Right kidney (tissue), 1 donor: ENCODE measurements at regions not wholly inside any gene's neighbourhood (a gene's known extent, or its start where the extent isn't known, plus 50 kb on each side); places are given as distances from the start of the nearest gene placed in this dataset.
"Not testable (repeated sequence)": the region's sequence is repeated elsewhere in the genome, so short reads cannot be mapped to it uniquely, and the experiment has no call there.

ENCODE experiments used
- DNase-seq: peaks from one replicate; pipeline ENCODE4 v3.0.0-alpha.2; 2016

- DNase-seq, result no peak
Measured at GRCh38 chr19:31529121-31529520, 179.9 kb upstream of the TSHZ3 start.

- DNase-seq, result no peak
Measured at GRCh38 chr19:31530781-31531180, 181.5 kb upstream of the TSHZ3 start.

DNA sequence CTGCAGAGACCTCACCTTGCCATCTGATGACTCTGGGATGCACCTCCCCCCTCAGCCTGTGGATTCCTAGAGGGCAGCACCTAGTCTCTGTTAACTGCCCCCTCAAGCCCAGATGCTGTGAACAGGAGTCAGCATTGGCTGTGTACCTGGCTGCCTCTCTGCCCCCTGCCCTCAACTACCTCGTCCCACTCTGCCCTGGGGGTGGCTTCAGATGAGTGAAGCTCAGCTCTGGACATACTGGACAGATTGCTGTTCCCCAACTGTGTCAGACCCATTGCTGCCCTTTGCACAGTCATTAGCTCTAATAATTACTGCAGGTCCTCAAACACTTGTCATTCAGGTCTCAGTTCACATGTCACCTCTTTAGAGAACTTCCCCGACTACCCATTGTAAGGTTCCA, 182.1 kb upstream of the TSHZ3 start:
- no peak for DNase-seq

- DNase-seq, result no peak
Measured at GRCh38 chr19:31532034-31532433, 182.8 kb upstream of the TSHZ3 start.

DNA sequence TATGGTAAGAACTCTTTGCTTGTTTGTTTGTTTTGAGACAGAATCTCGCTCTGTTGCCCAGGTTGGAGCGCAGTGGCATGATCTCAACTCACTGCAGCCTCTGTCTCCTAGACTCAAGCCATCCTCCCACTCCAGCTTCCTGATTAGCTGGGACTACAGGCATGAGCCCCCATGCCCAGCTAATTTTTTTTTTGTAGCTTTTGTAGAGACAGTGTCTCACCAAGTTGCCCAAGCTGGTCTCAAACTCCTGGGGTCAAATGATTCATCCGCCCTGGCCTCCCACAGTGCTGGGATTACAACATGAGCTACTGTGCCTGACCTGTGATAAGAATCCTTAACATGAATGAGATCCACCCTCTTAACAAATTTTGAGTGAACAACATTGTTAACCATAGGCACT, 183.9 kb upstream of the TSHZ3 start:
- DNase-seq, result no peak

- no peak for DNase-seq
Measured at GRCh38 chr19:31534231-31534630, 185.0 kb upstream of the TSHZ3 start.

DNA sequence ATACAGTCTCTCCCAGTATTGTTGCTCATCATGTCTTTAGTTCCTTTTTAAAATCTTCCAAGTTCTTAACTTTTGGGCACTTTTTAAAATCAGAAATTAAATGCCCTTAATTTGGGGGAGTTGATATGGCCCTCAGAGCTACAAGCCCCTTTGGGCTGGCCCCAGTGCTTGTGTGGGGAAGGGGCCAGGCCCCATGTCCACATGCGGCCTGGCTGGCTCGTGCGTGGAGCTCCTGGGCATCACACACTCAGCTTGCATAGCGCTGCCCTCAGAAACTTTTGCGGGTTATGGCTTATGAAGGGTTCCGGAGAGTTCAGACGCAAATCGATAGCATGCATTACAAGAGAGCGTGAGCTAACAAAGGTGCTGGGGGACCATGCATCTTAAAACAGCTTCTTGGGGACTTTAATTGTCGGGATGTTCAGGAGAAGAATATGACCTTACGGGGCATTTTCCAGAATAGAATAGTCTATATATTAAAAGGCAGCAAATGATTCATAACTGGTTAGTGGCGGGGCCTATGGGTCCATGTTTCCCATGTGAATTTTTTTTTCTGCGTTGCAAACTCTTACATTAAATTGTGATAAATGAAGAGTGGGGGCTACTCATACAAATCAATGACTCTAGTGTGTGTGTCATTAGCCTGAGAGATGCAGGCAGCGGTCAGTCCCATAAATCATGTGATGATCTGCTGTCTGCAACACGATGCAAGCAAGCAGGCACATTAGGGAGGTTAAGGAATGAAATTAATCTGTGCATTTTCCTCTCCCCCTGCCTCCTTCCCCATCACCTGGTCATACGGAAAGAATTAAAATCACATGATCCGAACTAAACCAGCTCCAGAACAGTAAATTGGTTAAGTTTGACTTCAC, 185.8 kb upstream of the TSHZ3 start:
- no peak for DNase-seq

- no peak for DNase-seq
Measured at GRCh38 chr19:31535691-31536460, 186.6 kb upstream of the TSHZ3 start.

- no peak for DNase-seq
Measured at GRCh38 chr19:31537136-31537535, 187.9 kb upstream of the TSHZ3 start.

DNA sequence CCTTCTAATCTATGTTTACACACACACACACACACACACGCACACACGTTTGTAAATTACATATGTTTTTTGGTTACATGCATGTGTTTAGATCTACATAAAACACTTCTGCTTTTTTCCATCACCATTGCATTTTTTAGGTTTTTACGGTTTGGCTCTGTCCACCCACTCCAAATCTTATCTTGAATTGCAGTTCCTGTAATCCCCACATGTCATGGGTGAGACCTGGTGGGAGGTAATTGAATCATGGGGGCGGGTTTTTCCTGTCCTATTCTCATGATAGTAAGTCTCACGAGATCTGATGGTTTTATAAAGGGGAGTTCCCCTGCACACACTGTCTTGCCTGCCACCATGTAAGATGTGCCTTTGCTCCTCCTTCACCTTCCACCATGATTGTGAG, 188.7 kb upstream of the TSHZ3 start:
- not testable (repeated sequence) for DNase-seq

DNA sequence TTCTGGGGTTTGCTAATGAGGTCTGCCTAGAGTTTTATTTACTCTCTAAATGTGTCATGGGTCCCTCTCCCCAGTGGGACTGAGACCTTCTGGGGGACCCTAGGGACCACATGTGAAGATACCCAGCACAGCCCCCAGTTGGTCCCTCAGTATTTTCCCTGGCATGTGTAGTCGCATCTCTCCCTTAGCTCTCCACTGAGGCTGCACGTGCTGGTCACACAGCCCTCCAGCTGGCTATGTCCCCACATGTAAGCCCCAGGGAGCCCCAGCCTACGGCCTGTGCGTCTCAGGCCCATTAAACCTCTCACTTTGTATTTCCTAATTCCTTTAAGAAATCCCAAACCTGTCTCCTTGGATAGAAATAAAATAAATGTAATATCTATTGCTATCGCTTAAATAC, 189.6 kb upstream of the TSHZ3 start:
- no peak for DNase-seq

GRCh38 chr19:31539386-31539785, 190.2 kb upstream of the TSHZ3 start:
- no peak for DNase-seq

DNA sequence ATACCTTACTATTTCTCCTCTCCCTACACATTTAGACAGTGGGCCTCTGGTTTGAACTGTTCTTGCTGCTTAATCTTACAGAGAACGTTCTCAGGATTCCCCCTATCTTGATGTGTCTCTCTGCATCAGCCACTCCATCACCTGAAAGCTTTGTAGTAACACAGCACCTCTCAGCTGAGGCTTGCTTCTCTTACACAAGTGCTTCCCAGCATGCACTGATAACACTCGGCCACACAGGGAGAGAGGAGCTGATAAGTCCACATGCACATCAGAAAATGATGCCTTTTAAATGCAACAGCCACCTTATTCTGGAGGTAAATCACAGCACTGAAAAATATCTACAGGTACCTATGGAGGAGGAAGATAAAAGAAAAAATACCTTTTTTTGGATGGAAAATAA, 192.2 kb upstream of the TSHZ3 start:
- DNase-seq, result no peak

- DNase-seq, result no peak
Measured at GRCh38 chr19:31543456-31543855, 194.2 kb upstream of the TSHZ3 start.

DNA sequence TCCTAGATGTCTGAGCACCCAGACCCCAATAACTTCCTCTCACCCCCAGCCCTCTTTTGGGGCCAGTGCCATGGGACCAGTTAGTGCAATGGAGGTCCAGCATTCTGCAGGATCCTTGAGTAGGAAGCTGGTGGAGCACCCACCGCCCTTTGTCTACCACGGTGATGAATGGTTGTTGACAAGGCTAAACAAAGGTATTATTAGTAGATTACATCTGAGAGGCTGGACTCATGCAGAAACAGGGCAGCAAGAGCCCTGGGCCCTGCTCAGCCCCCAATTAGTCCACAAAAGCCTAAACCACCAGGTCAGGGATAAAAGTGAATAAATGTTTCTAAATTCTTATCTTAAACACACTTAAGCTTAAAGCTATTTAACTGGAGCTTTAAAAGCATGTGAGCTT, 196.5 kb upstream of the TSHZ3 start:
- DNase-seq, result no peak

DNA sequence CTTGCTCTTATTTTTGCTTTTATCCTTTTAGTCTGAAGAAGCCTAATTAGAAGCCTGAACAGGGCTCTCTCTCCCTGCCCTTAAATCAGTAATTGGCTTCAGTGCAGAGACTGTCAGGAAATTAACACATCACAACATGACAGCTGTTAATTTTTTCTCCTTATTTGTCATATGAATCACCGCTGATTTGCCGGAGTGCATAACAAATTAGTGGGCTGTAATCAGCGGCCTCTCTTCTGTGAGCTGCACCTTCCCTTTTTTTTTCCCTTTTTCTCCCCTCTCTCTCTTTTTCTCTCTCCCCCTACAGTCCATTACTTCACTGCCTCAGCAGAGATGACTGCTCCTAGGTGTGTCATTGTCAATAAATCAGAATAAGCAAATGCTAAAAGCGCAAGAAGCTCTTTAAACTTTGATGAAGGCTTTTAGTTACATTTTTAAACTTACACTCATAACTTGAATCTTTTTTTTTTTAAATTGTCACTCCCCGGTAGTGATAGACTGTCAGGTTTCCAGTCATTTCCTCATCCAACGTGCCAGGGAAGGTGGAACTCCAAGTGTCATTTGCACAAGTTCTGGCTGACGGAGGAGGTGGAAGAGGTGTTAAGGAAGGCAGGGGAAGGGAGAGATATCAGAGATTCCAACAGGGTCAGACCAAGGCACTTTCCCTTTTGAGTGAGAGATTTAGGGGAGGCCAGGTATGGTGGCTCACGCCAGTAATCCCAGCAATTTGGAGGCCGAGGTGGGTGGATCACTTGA, 197.1 kb upstream of the TSHZ3 start:
- DNase-seq, result no peak

- DNase-seq, result no peak
Measured at GRCh38 chr19:31548941-31549340, 199.7 kb upstream of the TSHZ3 start.

DNA sequence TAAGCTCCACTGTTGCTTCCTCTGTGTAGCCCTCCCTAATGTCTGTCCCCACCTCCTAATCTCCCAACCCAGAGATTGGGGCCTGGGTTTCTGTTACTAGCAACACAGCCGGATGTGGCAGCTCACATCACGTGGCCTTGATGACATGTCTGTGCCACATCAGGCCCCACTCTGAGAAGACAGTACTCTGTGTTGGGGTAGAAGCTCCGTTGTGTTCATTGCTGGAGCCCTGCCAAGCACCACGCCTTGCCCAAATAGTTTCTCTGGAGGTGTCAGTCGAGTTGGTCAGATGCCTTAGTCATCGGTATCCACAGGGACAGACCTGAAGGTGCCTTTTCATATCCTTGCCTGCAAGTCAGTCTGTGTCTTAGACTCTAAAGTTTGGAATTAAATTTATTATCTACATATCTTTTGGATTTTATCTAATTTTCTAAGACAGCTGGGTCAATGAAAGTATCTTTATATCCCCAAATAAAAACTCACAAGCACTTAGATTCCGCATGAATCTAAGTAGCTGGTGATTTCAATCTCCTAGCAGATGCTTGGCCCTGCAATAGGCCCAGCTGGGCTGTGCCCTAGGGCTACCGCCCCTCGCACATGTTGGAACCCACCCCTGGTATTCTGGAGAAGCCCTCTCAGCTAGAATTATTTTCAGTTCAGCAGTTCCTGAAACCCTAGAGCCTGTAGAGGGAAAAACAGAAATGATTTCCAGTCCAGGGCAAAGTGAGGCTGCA, 204.0 kb upstream of the TSHZ3 start:
- no peak for DNase-seq

GRCh38 chr19:31553846-31554215, 204.6 kb upstream of the TSHZ3 start:
- DNase-seq, result no peak

- DNase-seq, result no peak
Measured at GRCh38 chr19:31554360-31554759, 205.1 kb upstream of the TSHZ3 start.

GRCh38 chr19:31555634-31556215, 206.5 kb upstream of the TSHZ3 start:
- DNase-seq, result no peak

- DNase-seq, result no peak
Measured at GRCh38 chr19:31559494-31559893, 210.3 kb upstream of the TSHZ3 start.
